ENCODE measurements at regions not wholly inside any gene's neighbourhood (a gene's known extent, or its start where the extent isn't known, plus 50 kb on each side); places are given as distances from the start of the nearest gene placed in this dataset.
"Not testable (repeated sequence)": the region's sequence is repeated elsewhere in the genome, so short reads cannot be mapped to it uniquely, and the experiment has no call there.

- peak in 1 of 2 experiments; percentile 8 for DNase-seq
Measured at GRCh38 chr6:26957399-26958127, 289.9 kb upstream of the PRSS16 start.

GRCh38 chr6:26961236-26961635 lies 286.3 kb upstream of the PRSS16 start:
- peak in 1 of 2 experiments; percentile 7 for DNase-seq

- DNase-seq = no peak
Measured at GRCh38 chr6:27002447-27002846, 245.1 kb upstream of the PRSS16 start.

DNA sequence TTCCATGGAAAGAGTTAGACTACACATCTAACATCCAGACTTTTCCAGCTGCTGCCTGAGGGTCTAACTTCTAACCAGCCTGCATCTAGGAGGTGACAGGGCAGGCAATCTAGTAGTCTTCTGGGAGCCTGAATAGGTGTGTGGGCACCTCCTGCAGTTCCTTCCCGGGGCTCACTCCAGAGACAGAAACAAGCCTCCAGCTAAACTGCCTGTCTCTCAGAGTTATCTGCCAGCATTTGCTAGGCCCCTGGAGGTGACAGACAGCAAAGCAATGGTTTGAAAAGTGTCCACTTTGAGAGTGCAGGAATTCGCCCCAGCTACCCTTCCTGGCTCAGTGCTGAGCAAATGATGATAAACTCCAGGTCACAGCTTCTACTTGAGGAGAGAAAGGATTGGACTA lies 240.5 kb upstream of the PRSS16 start:
- no peak for DNase-seq

GRCh38 chr6:27008613-27009012 lies 238.9 kb upstream of the PRSS16 start:
- DNase-seq = not testable (repeated sequence)

- DNase-seq = not testable (repeated sequence)
Measured at GRCh38 chr6:27014053-27014452, 233.4 kb upstream of the PRSS16 start.

GRCh38 chr6:27016689-27017088 lies 230.8 kb upstream of the PRSS16 start:
- no peak for DNase-seq

DNA sequence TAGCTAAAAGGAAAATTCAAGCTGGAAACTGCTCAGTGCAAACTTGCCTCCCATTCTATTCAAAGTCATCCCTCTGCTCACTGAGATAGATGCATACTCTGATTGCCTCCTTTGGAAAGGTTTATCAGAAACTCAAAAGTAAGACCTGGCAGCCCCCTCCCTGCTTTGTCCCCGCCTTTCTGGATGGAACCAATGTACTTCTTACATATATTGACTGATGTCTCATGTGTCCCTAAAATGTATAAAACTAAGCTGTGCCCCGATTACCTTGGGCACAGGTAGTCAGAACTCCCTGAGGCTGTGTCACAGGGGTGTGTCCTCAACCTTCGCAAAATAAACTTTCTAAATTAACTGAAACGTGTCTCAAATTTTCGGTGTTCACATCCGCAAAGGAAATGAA lies 229.1 kb upstream of the PRSS16 start:
- DNase-seq = not testable (repeated sequence)

GRCh38 chr6:27019651-27020552 lies 227.6 kb upstream of the PRSS16 start:
- peak; percentile 84 to 96 for DNase-seq

- no peak for DNase-seq
Measured at GRCh38 chr6:27020553-27020880, 227.0 kb upstream of the PRSS16 start.

DNA sequence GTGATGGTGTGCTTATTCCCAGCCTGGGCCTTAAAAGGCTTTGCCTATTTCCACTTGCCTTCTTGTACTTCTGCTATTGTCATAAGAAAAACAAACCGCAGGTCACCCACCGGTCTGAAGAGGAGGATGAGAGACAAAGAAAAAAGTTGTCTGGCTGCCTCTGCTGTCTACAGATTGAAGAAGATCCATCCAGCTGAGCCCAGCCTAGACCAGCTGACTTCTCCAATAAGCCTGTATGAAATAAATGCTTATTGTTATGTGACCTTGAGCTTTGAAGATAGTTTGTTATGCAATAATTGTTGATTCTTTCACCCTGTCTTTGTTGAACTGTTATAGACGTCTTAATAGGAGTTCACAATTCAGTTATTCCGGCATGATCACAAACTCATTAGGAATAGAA lies 223.8 kb upstream of the PRSS16 start:
- no peak for DNase-seq

GRCh38 chr6:27025351-27025750 lies 222.2 kb upstream of the PRSS16 start:
- DNase-seq = no peak

GRCh38 chr6:27026361-27026760 lies 221.1 kb upstream of the PRSS16 start:
- DNase-seq = no peak

- DNase-seq = no peak
Measured at GRCh38 chr6:27031302-27031701, 216.2 kb upstream of the PRSS16 start.

DNA sequence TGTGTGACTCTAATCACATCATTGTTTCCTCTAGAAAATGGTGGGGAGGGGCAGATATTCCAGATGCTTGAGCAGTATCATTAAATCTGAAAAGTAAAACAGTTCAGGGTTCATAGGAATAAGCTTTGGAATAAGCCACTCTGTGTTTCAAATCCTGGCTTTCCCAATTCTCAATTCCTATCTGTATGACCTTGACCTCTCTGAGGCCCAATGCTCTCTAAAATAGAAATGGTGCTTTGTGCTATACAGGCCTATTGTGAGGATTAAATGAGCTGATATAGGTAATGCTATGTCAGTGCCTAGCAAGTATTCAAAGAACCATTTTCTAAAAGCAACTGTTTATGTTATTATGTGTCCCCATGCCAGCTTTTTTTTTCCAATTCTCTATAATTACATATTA lies 209.0 kb upstream of the PRSS16 start:
- DNase-seq = no peak

DNA sequence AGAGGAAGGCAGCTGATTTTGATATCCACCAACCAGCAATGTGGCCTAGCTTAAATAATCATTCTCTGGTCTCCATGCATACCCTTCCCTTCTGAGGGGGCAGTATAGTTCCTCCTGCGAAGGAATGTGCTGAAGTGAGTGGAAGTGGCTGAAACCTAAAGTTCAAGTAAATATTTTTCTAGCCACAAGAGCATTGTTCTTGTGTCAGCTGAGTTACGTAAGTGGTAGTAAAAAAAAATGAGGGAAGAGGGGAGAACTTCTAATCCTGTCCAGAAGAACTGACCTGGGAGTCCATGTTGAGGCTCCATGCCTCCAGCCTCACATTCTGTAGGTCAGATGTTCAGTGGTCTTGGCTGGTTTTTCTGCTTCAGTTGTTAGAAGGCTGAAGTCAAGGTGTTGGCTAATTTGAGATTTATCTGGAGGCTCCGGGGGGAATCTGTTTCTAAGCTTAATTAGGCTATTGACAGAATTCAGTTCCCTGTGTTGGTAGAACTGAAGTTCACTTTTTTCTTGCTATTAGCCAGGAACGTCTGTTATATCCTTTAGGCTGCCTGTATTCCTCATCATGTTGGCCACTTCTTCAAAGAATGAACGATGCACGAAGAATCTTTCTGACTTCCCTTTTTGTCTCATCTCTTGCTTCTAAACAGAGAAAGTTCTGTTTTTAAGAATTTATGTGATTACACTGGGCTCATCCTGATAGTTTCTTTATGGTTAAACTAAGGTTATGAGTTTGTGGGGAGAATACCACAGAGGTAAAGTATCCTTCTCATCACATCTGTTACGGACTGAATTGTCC lies 207.1 kb upstream of the PRSS16 start:
- DNase-seq = no peak

DNA sequence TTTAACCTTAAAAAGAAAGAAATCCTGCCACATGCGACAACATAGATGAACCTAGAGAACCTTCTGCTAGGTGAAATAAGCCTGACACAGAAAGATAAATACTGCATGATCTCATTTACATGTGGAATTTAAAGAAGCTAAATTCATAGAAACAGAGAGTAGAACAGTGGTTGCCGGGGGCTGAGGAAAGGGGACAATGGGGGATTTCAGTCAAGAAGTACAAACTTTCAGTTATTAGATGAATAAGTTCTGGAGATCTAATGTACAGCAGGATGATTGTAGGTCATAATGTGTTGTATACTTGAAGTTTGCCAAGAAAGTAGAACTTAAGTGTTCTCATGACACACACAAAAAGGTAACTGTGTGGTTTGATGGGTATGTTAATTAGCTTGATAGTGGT lies 204.3 kb upstream of the PRSS16 start:
- DNase-seq = no peak

DNA sequence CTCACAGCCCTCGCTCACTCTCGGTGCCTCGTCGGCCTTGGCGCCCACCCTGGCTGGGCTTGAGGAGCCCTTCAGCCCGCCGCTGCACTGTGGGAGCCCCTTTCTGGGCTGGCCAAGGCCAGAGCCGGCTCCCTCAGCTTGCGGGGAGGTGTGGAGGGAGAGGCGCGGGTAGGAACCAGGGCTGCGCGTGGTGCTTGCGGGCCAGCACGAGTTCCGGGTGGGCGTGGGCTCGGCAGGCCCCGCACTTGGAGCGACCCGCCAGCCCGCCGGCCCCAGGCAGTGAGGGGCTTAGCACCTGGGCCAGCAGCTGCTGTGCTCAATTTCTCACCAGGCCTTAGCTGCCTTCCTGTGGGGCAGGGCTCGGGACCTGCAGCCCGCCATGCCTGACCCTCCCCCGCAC lies 202.4 kb upstream of the PRSS16 start:
- DNase-seq = not testable (repeated sequence)

GRCh38 chr6:27047725-27048124 lies 199.8 kb upstream of the PRSS16 start:
- DNase-seq = not testable (repeated sequence)

DNA sequence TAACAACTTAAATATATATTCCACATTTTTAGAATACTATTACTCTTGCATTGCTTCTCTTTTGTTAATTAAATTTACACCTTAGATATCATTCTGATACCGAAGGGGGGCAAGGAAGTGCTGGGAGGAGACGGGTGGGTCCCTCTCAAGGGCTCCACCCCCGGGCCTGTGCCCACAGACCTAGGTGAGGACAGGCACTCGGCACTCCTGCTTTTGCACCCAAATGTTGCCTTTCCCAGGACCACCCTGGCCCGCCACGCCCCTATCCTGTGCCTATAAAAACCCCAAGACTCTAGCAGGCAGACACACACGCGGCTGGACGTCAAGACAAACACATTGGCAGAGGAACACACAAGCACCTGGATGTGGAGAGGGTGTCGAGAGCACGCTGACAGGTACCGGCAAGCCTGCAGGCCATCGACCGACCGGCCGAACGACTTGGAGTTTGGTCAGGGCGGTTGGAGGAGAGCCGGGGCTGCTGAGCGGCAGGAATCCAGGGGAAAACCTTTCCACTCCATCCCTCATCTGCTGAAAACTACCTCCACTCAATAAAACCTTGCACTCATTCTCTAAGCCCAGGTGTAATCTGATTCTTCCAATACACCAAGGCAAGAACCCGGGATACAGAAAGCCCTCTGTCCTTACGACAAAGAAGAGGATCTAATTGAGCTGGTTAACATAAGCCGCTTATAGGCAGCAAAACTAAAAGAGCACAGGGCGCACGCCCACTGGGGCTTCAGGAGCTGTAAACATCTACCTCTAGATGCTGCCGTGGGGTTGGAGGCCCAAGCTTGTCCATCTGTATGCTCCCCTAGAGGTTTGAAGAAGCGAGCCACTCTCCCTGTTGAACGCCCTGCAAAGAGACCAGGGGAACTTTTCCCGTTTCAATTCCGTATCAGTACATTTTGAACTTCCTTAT lies 197.4 kb upstream of the PRSS16 start:
- no peak for DNase-seq

DNA sequence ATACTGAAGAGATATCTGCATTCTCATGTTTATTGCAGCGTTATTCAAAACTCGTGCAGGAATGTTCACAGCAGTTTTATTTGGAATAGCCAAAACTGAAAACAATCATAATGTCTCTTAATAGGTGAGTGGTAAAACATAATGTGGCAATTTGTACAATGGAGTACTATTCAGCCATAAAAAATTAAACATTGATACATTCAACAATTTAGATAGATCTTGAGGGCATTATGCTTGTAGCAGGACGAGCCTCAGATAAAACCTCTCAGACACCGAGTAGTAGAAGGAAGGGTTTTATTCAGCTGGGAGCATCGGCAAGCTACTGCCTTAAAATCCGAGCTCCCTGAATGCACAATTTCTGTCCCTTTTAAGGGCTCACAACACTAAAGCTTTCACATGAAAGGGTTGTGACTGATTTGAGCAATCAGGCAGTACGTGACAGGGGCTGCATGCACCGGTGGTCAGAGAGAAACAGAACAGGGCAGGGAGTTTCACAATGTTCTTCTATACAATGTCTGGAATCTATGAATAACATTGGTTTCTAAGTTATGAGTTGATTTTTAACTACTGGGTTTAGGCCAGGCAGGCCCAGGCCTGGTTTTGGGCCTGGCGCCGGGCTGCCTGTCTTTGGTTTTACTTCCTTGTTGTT lies 195.3 kb upstream of the PRSS16 start:
- not testable (repeated sequence) for DNase-seq

DNA sequence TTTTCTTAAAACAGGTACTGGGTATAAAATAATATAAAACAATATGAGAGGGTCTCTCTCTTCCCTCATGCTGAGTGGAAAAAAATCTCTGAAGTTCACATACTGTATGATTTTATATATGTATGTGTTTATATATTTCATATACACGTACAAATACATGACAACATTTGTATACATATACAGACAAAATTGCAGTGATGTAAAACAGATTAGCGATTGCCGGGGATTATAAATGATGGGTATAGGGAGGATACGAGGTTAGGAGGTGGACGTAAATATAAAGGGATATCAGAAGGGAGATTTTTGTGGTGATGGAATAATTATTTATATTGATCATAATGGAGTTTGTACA lies 194.8 kb upstream of the PRSS16 start:
- no peak for DNase-seq

Measured in SW 1271 (cell line).